NCI-H2196 (cell line): ENCODE measurements at regions not wholly inside any gene's neighbourhood (a gene's known extent, or its start where the extent isn't known, plus 50 kb on each side); places are given as distances from the start of the nearest gene placed in this dataset.

Source experiments
- DNase-seq: peaks from one replicate; lab custom pipeline; 2025; ENCODE audit not compliant: unreplicated experiment; lab: John Stamatoyannopoulos, UW

GRCh38 chr7:46559194-46559832, 638.2 kb upstream of the IGFBP3 start:
- DNase-seq = no peak

GRCh38 chr7:46558482-46559193, 637.6 kb upstream of the IGFBP3 start:
- DNase-seq = no peak

- no peak for DNase-seq
Observed at GRCh38 chr7:46557781-46558180, 636.7 kb upstream of the IGFBP3 start.

GRCh38 chr7:46557295-46557711, 636.2 kb upstream of the IGFBP3 start:
- peak; percentile 7 for DNase-seq

GRCh38 chr7:46554688-46555422, 633.8 kb upstream of the IGFBP3 start:
- DNase-seq = no peak

- DNase-seq = no peak
Observed at GRCh38 chr7:46551603-46552002, 630.5 kb upstream of the IGFBP3 start.

GRCh38 chr7:46550864-46551263, 629.8 kb upstream of the IGFBP3 start:
- no peak for DNase-seq

GRCh38 chr7:46549892-46550639, 629.0 kb upstream of the IGFBP3 start:
- DNase-seq = no peak

- no peak for DNase-seq
Observed at GRCh38 chr7:46549347-46549746, 628.3 kb upstream of the IGFBP3 start.

GRCh38 chr7:46547044-46547443, 626.0 kb upstream of the IGFBP3 start:
- DNase-seq = no peak

GRCh38 chr7:46545790-46546189, 624.7 kb upstream of the IGFBP3 start:
- DNase-seq = peak; percentile 5

- DNase-seq = no peak
Observed at GRCh38 chr7:46544396-46545008, 623.4 kb upstream of the IGFBP3 start.

GRCh38 chr7:46542076-46542475, 621.0 kb upstream of the IGFBP3 start:
- no peak for DNase-seq

- DNase-seq = no peak
Observed at GRCh38 chr7:46539892-46540483, 618.9 kb upstream of the IGFBP3 start.

- DNase-seq = no peak
Observed at GRCh38 chr7:46537191-46537905, 616.3 kb upstream of the IGFBP3 start.

GRCh38 chr7:46534664-46535588, 613.9 kb upstream of the IGFBP3 start:
- no peak for DNase-seq

- no peak for DNase-seq
Observed at GRCh38 chr7:46533946-46534345, 612.9 kb upstream of the IGFBP3 start.

- no peak for DNase-seq
Observed at GRCh38 chr7:46532571-46532970, 611.5 kb upstream of the IGFBP3 start.
